Uterus (tissue), 2 donors: ENCODE measurements at regions not wholly inside any gene's neighbourhood (a gene's known extent, or its start where the extent isn't known, plus 50 kb on each side); places are given as distances from the start of the nearest gene placed in this dataset.

Experiments used
- CTCF ChIP-seq, 4 experiments: fragments of 200-600 bp in 2 of 4; fragments of 450-650 bp in 2 of 4; sonication (generic) in 2 of 4; IDR thresholded peaks; one replicate each; pipeline ENCODE4 v1.5.1; 2016 to 2019; ENCODE audit warnings: antibody characterized with exemption in 4 of 4, mild to moderate bottlenecking in 2 of 4, moderate library complexity in 1 of 4
- POLR2A ChIP-seq, 2 donors: fragments of 450-650 bp; IDR thresholded peaks; one replicate each; pipeline ENCODE4 v1.6.1; 2016; ENCODE audit warnings: antibody characterized with exemption in 2 of 2, mild to moderate bottlenecking in 1 of 2, moderate library complexity in 1 of 2

GRCh38 chr5:105940181-105940580 is 1730.6 kb downstream of the EFNA5 start:
- TF ChIP-seq CTCF (IDR thresholded peaks at IDR 0.05) (no peak), POLR2A (IDR thresholded peaks at IDR 0.05) (no peak)
